Neuronal stem cell (in vitro differentiated cells): ENCODE measurements at regions not wholly inside any gene's neighbourhood (a gene's known extent, or its start where the extent isn't known, plus 50 kb on each side); places are given as distances from the start of the nearest gene placed in this dataset.

Source experiments
- DNase-seq: peaks from one replicate; pipeline ENCODE4 v3.0.0-alpha.2; 2013; ENCODE audit warnings: low spot score
- H2AFZ ChIP-seq: one replicate; pipeline ENCODE4 v1.6.1; 2013; ENCODE audit warnings: mild to moderate bottlenecking, low read length, inconsistent platforms
- H2AK5ac ChIP-seq: 2 replicates; pipeline ENCODE4 v1.6.1; 2013; ENCODE audit warnings: low read depth, mild to moderate bottlenecking, inconsistent platforms, low read length, moderate library complexity, mixed read lengths
- H2BK120ac ChIP-seq: 2 replicates; pipeline ENCODE4 v1.6.1; 2013; ENCODE audit warnings: low read depth, mild to moderate bottlenecking, inconsistent platforms, low read length, moderate library complexity, mixed read lengths
- H2BK12ac ChIP-seq: one replicate; pipeline ENCODE4 v1.6.1; 2013; ENCODE audit warnings: low read length, inconsistent platforms
- H2BK15ac ChIP-seq: 2 replicates; pipeline ENCODE4 v1.6.1; 2013; ENCODE audit warnings: mild to moderate bottlenecking, low read length, inconsistent platforms, mixed read lengths
- H2BK5ac ChIP-seq: one replicate; pipeline ENCODE4 v1.6.1; 2013; ENCODE audit warnings: inconsistent platforms, mild to moderate bottlenecking, low read length, moderate library complexity
- H3K14ac ChIP-seq: one replicate; pipeline ENCODE4 v1.6.1; 2013; ENCODE audit warnings: low read length, inconsistent platforms
- H3K18ac ChIP-seq: 2 replicates; pipeline ENCODE4 v1.6.1; 2013; ENCODE audit warnings: low read length, inconsistent platforms
- H3K23ac ChIP-seq: 2 replicates; pipeline ENCODE4 v1.6.1; 2013; ENCODE audit warnings: low read depth, mild to moderate bottlenecking, mixed read lengths, low read length, inconsistent platforms; ENCODE audit not compliant: poor library complexity
- H3K27ac ChIP-seq: replicated peaks from 3 replicates; pipeline ENCODE4 v1.5.1; 2013; ENCODE audit warnings: low read length, inconsistent platforms
- H3K27me3 ChIP-seq, 3 experiments: 2 replicates each; pipeline ENCODE4 v1.6.1; 2013; ENCODE audit warnings: low read length in 3 of 3, mild to moderate bottlenecking in 2 of 3, inconsistent platforms in 1 of 3, low read depth in 1 of 3, mixed read lengths in 1 of 3, moderate library complexity in 1 of 3; ENCODE audit not compliant: control insufficient read depth in 3 of 3, insufficient read depth in 3 of 3
- H3K36me3 ChIP-seq, 2 donors: replicated peaks in 1 of 2; 2 replicates each; pipeline ENCODE4 v1.6.1; 2013; ENCODE audit warnings: low read length in 2 of 2; ENCODE audit not compliant: control insufficient read depth in 2 of 2, insufficient read depth in 2 of 2
- H3K4ac ChIP-seq: 2 replicates; pipeline ENCODE4 v1.6.1; 2013; ENCODE audit warnings: inconsistent platforms, mild to moderate bottlenecking, low read length, moderate library complexity
- H3K4me1 ChIP-seq, 2 donors: 1 replicate in 1 of 2; 2 replicates in 1 of 2; pipeline ENCODE4 v1.6.1; 2013; ENCODE audit warnings: low read length in 2 of 2, low read depth in 1 of 2; ENCODE audit not compliant: control insufficient read depth in 2 of 2, insufficient read depth in 1 of 2
- H3K4me2 ChIP-seq: one replicate; pipeline ENCODE4 v1.6.1; 2013; ENCODE audit warnings: mild to moderate bottlenecking, low read length, inconsistent platforms; ENCODE audit not compliant: insufficient read depth, poor library complexity, severe bottlenecking
- H3K4me3 ChIP-seq, 2 donors: 2 replicates each; pipeline ENCODE4 v1.5.1; 2013; ENCODE audit warnings: low read length in 2 of 2, mild to moderate bottlenecking in 2 of 2, inconsistent platforms in 1 of 2, moderate library complexity in 1 of 2
- H3K79me1 ChIP-seq: one replicate; pipeline ENCODE4 v1.6.1; 2013; ENCODE audit warnings: low read depth, mild to moderate bottlenecking, inconsistent platforms, low read length, moderate library complexity
- H3K9ac ChIP-seq: one replicate; pipeline ENCODE4 v1.6.1; 2013; ENCODE audit warnings: mild to moderate bottlenecking, low read depth, low read length, inconsistent platforms; ENCODE audit not compliant: poor library complexity
- H3K9me3 ChIP-seq, 2 donors: replicated peaks in 1 of 2; 2 replicates each; pipeline versions ENCODE3 to v1.6.1; 2013; ENCODE audit warnings: low read length in 2 of 2, mild to moderate bottlenecking in 2 of 2, inconsistent platforms in 1 of 2, low read depth in 1 of 2, mixed read lengths in 1 of 2, moderate library complexity in 1 of 2; ENCODE audit not compliant: control insufficient read depth in 2 of 2, insufficient read depth in 1 of 2
- H4K8ac ChIP-seq: one replicate; pipeline ENCODE4 v1.6.1; 2013; ENCODE audit warnings: low read depth, mild to moderate bottlenecking, inconsistent platforms, low read length, moderate library complexity
- H4K91ac ChIP-seq: one replicate; pipeline ENCODE4 v1.6.1; 2013; ENCODE audit warnings: low read length, low read depth, mild to moderate bottlenecking, inconsistent platforms; ENCODE audit not compliant: poor library complexity
- WGBS, 2 donors: extraction: QIAGEN DNeasy Blood & Tissue Kit; methylation state at CpG; one replicate each; pipeline ENCODE4 v1.1.7; 2013; ENCODE audit warnings: missing lambda C conversion rate in 2 of 2, mixed read lengths in 1 of 2; ENCODE audit not compliant: insufficient read length in 2 of 2, insufficient replicate concordance in 1 of 2; ENCODE audit errors: extremely low coverage in 2 of 2; 5-methylcytosine and 5-hydroxymethylcytosine counted together

GRCh38 chr12:40508421-40508820, 183.8 kb upstream of the CNTN1 start:
- Histone ChIP-seq H3K9ac (no peak overlapping the region), H3K36me3 (no peaks in the 10 kb centered on the region), H4K91ac (no peak overlapping the region), H3K14ac (no peak overlapping the region), H2AFZ (no peak overlapping the region), H2BK15ac (no peak overlapping the region), H3K4me2 (no peak overlapping the region), H2BK12ac (no peak overlapping the region), H3K9me3 (no peaks in the 10 kb centered on the region), H3K79me1 (no peaks in the 10 kb centered on the region), H2BK5ac (no peak overlapping the region), H2BK120ac (no peak overlapping the region), H3K27me3 (no peaks in the 10 kb centered on the region), H3K27ac (no peak overlapping the region), H3K4me1 (no peaks in the 10 kb centered on the region), H3K23ac (no peak overlapping the region), H4K8ac (no peak overlapping the region), H3K18ac (no peak overlapping the region), H3K4ac (no peak overlapping the region), H3K4me3 (no peak overlapping the region), H2AK5ac (no peak overlapping the region)
- DNase-seq: no peak
- WGBS, 2 donors: no CpG with 5 or more reads among the region's 1 CpG

- Histone ChIP-seq H3K4me1 (no peaks in the 10 kb centered on the region), H3K9me3 (no peaks in the 10 kb centered on the region), H3K4me2 (no peak overlapping the region), H3K23ac (no peak overlapping the region), H3K79me1 (no peaks in the 10 kb centered on the region), H2BK120ac (no peak overlapping the region), H3K18ac (no peak overlapping the region), H2AFZ (no peak overlapping the region), H2BK15ac (no peak overlapping the region), H3K27me3 (no peaks in the 10 kb centered on the region), H3K27ac (no peak overlapping the region), H3K9ac (no peak overlapping the region), H2BK12ac (no peak overlapping the region), H3K4ac (no peak overlapping the region), H2AK5ac (no peak overlapping the region), H3K14ac (no peak overlapping the region), H4K91ac (no peak overlapping the region), H2BK5ac (no peak overlapping the region), H3K4me3 (no peak overlapping the region), H3K36me3 (no peaks in the 10 kb centered on the region), H4K8ac (no peak overlapping the region)
- no peak for DNase-seq
- no CpG with 5 or more reads among the region's 5 CpGs for WGBS, 2 donors
Observed at GRCh38 chr12:40511341-40511740, 180.9 kb upstream of the CNTN1 start.

- no peak overlapping the region for H2BK120ac ChIP-seq
- H3K9me3 ChIP-seq: no peaks in the 10 kb centered on the region
- no peak overlapping the region for H2BK15ac ChIP-seq
- H3K27me3 ChIP-seq: no peaks in the 10 kb centered on the region
- H4K91ac ChIP-seq: no peak overlapping the region
- no peak overlapping the region for H3K14ac ChIP-seq
- no CpG with 5 or more reads among the region's 5 CpGs for WGBS, 2 donors
- H3K4me1 ChIP-seq: no peaks in the 10 kb centered on the region
- no peak overlapping the region for H3K9ac ChIP-seq
- H3K23ac ChIP-seq: no peak overlapping the region
- DNase-seq: no peak
- no peaks in the 10 kb centered on the region for H3K36me3 ChIP-seq
- no peak overlapping the region for H2AK5ac ChIP-seq
- no peak overlapping the region for H3K27ac ChIP-seq
- no peak overlapping the region for H2BK5ac ChIP-seq
- no peak overlapping the region for H2BK12ac ChIP-seq
- no peak overlapping the region for H3K4me2 ChIP-seq
- no peak overlapping the region for H3K4me3 ChIP-seq
- H2AFZ ChIP-seq: no peak overlapping the region
- no peak overlapping the region for H3K4ac ChIP-seq
- H3K79me1 ChIP-seq: no peaks in the 10 kb centered on the region
- H4K8ac ChIP-seq: no peak overlapping the region
- no peak overlapping the region for H3K18ac ChIP-seq
Observed at GRCh38 chr12:40515041-40515816, 177.0 kb upstream of the CNTN1 start.

GRCh38 chr12:40522837-40523236, 169.4 kb upstream of the CNTN1 start:
- H3K4me1 ChIP-seq: no peaks in the 10 kb centered on the region
- H4K8ac ChIP-seq: no peak overlapping the region
- no peak for DNase-seq
- no peak overlapping the region for H3K4me2 ChIP-seq
- H2AK5ac ChIP-seq: no peak overlapping the region
- no peak overlapping the region for H3K27ac ChIP-seq
- no peak overlapping the region for H3K14ac ChIP-seq
- H3K23ac ChIP-seq: no peak overlapping the region
- no peak overlapping the region for H3K9ac ChIP-seq
- H3K4me3 ChIP-seq: no peak overlapping the region
- no peak overlapping the region for H2BK120ac ChIP-seq
- H4K91ac ChIP-seq: no peak overlapping the region
- H3K36me3 ChIP-seq: no peaks in the 10 kb centered on the region
- no peak overlapping the region for H2AFZ ChIP-seq
- no peak overlapping the region for H3K4ac ChIP-seq
- H3K79me1 ChIP-seq: no peaks in the 10 kb centered on the region
- no peak overlapping the region for H3K18ac ChIP-seq
- no peak overlapping the region for H2BK12ac ChIP-seq
- no peaks in the 10 kb centered on the region for H3K9me3 ChIP-seq
- no CpG with 5 or more reads among the region's 3 CpGs for WGBS, 2 donors
- H2BK15ac ChIP-seq: no peak overlapping the region
- H2BK5ac ChIP-seq: no peak overlapping the region
- no peaks in the 10 kb centered on the region for H3K27me3 ChIP-seq
